GM12892 (cell line): ENCODE measurements at regions not wholly inside any gene's neighbourhood (a gene's known extent, or its start where the extent isn't known, plus 50 kb on each side); places are given as distances from the start of the nearest gene placed in this dataset.

Experiments
- POLR2A ChIP-seq: IDR thresholded peaks from 2 replicates; pipeline ENCODE4 v1.6.1; 2011; ENCODE audit warnings: low read depth, low read length, control low read depth
- POLR2AphosphoS5 ChIP-seq: IDR thresholded peaks from 2 replicates; pipeline ENCODE4 v1.6.1; 2011; ENCODE audit warnings: low read depth, low read length, control low read depth
- TAF1 ChIP-seq: IDR thresholded peaks from 2 replicates; pipeline ENCODE4 v1.6.1; 2011; ENCODE audit warnings: low read depth, mild to moderate bottlenecking, control low read depth, low read length, borderline replicate concordance

- TF ChIP-seq POLR2AphosphoS5 (no peak), POLR2A (no peak), TAF1 (no peak)
Observed at GRCh38 chr10:108567899-108568752, 1355.2 kb downstream of the XPNPEP1 start.
